Heart left ventricle (tissue), 13 donors: ENCODE measurements at regions not wholly inside any gene's neighbourhood (a gene's known extent, or its start where the extent isn't known, plus 50 kb on each side); places are given as distances from the start of the nearest gene placed in this dataset.

Experiments
- POLR2A ChIP-seq, 2 donors: fragments of 450-650 bp; IDR thresholded peaks; one replicate each; pipeline ENCODE4 v1.6.1; 2017; ENCODE audit warnings: antibody characterized with exemption in 2 of 2, mild to moderate bottlenecking in 2 of 2, moderate library complexity in 2 of 2
- TF ChIP-seq, protein P1 (sequence below), 12 donors: fragments of 200-600 bp; sonication (generic) in 4 of 12; IDR thresholded peaks; one replicate each; pipeline versions ENCODE4 v1.5.0 to v1.8.0; 2018 to 2022; ENCODE audit warnings: antibody characterized with exemption in 12 of 12, mild to moderate bottlenecking in 5 of 12
- donor health status: ischemic (EF 13 %, LVEDD 7.1; RV severe dilation, severe dysfunction).
- donor health status: DM: no; HTN: yes; CAD: no.
- donor health status: DM: no; HTN: no; CAD: no.
- donor health status: ischemic (EF 25% LVEDD 6.9; RV normal size, moderate dysfunction).
- donor health status: ischemic (EF 25% LVEDD 5.7; RV mildly dilated, moderate dysfunction).
- donor health status: ischemic (EF 35%, LVEDD 5.7; RV mildly dilated, moderate dysfunction).
- donor health status: nonischemic (EF 11% LVEDD 7.7; RV severe dilation, severe dysfunction).
- donor health status: DM: yes; HTN: yes; CAD: no.
- donor health status: PGD.
- donor health status: ischemic (EF 29% LVEDD 5.4; RV normal size, mild dysfunction).
- donor health status: nonischemic (EF 23%, LVEDD 6.1; RV moderate dilation, normal function).

DNA sequence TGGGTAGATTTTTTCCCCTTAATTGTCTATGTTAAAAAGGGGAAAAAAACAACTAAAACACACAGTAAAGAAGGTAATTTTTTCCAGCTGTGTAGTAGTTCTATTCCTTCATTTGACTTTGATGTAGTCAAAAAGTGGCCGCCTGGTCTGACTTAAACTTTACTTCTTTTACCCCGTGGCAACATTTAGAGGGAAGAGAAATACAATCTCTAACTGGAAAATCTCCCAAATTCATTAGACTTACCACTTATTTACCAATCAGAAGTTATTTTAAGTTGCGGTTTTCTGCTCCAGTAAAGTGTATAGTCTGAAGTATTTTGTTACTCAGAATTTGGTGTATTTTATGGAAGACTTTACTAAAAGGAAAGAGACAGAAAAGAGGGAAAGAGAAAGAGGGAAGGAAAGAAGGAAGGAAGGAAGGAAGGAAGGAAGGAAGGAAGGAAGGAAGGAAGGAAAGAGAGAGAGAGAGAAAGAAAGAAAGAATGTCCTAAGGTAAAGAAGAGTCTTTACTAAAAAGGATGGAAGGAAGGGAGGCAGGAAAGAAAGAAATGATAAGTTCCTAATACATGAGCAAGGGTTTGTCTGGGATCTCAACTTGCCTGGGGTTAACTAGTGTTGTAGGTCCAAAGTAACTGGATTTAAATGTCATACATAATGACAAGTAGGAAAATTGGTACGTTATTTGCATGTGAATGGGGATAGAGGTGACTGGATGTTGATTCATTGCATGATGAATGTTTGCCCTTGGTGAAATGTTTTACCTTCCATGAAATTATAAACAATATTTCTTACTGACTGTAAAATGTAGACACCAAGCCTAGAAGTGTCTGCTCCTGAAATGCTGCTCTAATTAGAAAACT lies 135.1 kb downstream of the SAMD5 start:
- TF ChIP-seq, protein P1, sequence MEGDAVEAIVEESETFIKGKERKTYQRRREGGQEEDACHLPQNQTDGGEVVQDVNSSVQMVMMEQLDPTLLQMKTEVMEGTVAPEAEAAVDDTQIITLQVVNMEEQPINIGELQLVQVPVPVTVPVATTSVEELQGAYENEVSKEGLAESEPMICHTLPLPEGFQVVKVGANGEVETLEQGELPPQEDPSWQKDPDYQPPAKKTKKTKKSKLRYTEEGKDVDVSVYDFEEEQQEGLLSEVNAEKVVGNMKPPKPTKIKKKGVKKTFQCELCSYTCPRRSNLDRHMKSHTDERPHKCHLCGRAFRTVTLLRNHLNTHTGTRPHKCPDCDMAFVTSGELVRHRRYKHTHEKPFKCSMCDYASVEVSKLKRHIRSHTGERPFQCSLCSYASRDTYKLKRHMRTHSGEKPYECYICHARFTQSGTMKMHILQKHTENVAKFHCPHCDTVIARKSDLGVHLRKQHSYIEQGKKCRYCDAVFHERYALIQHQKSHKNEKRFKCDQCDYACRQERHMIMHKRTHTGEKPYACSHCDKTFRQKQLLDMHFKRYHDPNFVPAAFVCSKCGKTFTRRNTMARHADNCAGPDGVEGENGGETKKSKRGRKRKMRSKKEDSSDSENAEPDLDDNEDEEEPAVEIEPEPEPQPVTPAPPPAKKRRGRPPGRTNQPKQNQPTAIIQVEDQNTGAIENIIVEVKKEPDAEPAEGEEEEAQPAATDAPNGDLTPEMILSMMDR (IDR thresholded peaks at IDR 0.05), result no peak
- no peak for TF ChIP-seq POLR2A (IDR thresholded peaks at IDR 0.05)
